ENCODE measurements at regions not wholly inside any gene's neighbourhood (a gene's known extent, or its start where the extent isn't known, plus 50 kb on each side); places are given as distances from the start of the nearest gene placed in this dataset.
A peak's percentile ranks its signal among the peaks of the same experiment; 100 is the strongest.

DNA sequence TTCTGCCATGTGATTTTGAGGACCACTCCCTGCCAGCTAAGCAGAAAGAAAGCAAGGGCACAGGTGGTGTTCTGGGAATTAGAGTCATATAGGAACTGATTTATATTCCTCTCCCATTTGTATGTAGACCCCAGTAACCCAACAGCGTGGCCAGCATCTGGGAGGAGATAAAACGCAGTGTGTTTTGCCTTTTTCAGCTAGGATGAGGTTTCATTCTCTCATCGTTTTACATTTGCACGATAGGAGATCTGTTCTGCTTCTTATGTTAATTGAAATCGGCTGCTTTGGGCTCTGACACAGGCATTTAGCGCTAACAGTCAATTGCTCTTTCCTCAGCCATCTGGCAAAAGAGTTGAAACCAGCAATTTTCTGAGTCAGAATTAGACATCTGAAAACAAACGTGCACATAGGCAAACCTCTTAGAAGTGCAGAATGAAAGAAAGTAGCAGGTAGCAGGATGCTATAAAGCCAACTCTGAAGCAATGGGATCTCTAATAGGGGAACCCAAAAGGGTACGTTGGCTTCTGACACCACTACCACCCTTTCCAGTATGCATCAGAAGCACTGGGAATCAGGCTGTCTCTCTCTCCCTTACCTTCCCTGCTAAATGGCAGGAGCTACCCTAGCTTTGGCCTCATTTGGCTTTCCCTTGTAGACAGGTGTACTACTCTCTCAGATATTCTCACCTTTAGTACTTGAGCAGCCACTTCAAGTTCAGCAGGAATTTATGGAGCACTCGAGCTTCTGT lies 219.1 kb downstream of the PHLDA1 start:
- Histone ChIP-seq H3K36me3 (no peaks in the 10 kb centered on the region), H3K27ac (no peak overlapping the region), H3K9me3 (peaks cover 0 to under 1% (median 0%) of the 10 kb centered on the region in 12 donors), H3K27me3 (no peaks in the 10 kb centered on the region), H3K4me1 (peaks cover 0 to 18% (median 12%) of the 10 kb centered on the region in 12 donors), H3K4me3 (no peak overlapping the region)
- intact Hi-C loops (cut with DNase I): loop anchor here in 2 of 10 donors (10.0 kb wide), 2 partner anchors 178 to 222 kb away; partner anchors contain the start of gene PHLDA1 (in 2 of the 2)
- TF ChIP-seq, protein P1, sequence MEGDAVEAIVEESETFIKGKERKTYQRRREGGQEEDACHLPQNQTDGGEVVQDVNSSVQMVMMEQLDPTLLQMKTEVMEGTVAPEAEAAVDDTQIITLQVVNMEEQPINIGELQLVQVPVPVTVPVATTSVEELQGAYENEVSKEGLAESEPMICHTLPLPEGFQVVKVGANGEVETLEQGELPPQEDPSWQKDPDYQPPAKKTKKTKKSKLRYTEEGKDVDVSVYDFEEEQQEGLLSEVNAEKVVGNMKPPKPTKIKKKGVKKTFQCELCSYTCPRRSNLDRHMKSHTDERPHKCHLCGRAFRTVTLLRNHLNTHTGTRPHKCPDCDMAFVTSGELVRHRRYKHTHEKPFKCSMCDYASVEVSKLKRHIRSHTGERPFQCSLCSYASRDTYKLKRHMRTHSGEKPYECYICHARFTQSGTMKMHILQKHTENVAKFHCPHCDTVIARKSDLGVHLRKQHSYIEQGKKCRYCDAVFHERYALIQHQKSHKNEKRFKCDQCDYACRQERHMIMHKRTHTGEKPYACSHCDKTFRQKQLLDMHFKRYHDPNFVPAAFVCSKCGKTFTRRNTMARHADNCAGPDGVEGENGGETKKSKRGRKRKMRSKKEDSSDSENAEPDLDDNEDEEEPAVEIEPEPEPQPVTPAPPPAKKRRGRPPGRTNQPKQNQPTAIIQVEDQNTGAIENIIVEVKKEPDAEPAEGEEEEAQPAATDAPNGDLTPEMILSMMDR (IDR thresholded peaks at IDR 0.05): no peak
- no peak for TF ChIP-seq POLR2A (IDR thresholded peaks at IDR 0.05)
- ATAC-seq: no peak
- no peak for DNase-seq
- 73 to 76% (median 74%) methylated on average over 9 of the region's 9 CpGs for WGBS, 4 donors

DNA sequence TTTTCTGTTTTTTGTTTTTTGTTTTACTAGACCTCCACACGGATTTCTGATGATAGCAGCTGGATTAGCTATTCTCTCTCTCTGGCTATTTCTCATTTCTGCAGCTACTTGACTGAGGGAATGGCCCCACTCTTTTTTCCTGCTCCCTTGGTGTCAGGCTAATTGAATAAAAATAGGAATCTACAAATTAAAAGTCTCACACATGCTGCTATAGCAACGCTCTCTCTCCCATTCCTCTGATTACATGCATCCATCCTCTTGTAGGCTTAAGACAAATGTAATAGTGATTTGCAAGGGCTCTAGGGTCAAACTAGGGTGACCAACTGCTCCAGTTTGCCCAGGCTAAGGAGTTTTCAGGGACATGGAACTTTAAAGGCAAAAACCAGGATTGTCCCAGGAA lies 221.8 kb downstream of the PHLDA1 start:
- Histone ChIP-seq H3K27ac (no peak overlapping the region), H3K27me3 (no peaks in the 10 kb centered on the region), H3K4me1 (peaks cover 0 to 15% (median 3%) of the 10 kb centered on the region in 12 donors), H3K4me3 (no peak overlapping the region), H3K36me3 (no peaks in the 10 kb centered on the region), H3K9me3 (peaks cover 0 to 8% (median 0%) of the 10 kb centered on the region in 12 donors)
- ATAC-seq: no peak
- WGBS, 4 donors: 76 to 86% (median 81%) methylated on average over 2 of the region's 2 CpGs
- no peak for DNase-seq
- TF ChIP-seq POLR2A (IDR thresholded peaks at IDR 0.05): no peak
- TF ChIP-seq, protein P1 (IDR thresholded peaks at IDR 0.05): no peak
- intact Hi-C loops (cut with DNase I): loop anchor here in 2 of 10 donors (10.0 kb wide), 2 partner anchors 175 to 225 kb away; partner anchors contain the start of gene PHLDA1 (in 2 of the 2)

GRCh38 chr12:75807494-75807893 lies 224.1 kb downstream of the PHLDA1 start:
- H3K4me1 ChIP-seq: peaks cover 0 to 12% (median 1%) of the 10 kb centered on the region in 12 donors
- ATAC-seq: no peak
- intact Hi-C loops (cut with DNase I): no loop called here

DNA sequence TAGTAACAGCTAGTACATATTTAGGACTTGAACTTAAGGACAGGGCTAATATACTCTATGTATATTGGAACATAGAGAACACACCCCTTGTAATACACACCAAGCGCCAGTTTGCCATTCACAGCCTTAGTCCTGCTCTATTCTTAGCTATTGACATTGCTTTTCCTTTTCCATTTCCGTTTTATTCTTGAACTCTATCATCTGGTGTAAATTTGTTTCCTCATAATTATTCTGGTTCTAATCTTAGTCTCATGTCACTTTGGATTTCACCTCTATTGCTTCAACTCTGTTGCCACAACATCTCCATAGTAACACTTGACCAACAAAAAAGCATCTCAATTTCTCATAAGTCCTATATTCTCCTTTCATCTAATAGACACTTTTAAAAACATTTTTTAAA lies 225.7 kb downstream of the PHLDA1 start:
- no peak overlapping the region for H3K4me3 ChIP-seq
- H3K9me3 ChIP-seq: peaks cover 0 to 8% (median 0%) of the 10 kb centered on the region in 12 donors
- 55 to 59% (median 56%) methylated on average over 2 of the region's 2 CpGs for WGBS, 4 donors
- no peak for TF ChIP-seq POLR2A (IDR thresholded peaks at IDR 0.05)
- TF ChIP-seq, protein P1 (IDR thresholded peaks at IDR 0.05): no peak
- H3K4me1 ChIP-seq: peaks cover 0 to 12% (median 1%) of the 10 kb centered on the region in 12 donors
- no peaks in the 10 kb centered on the region for H3K27me3 ChIP-seq
- peak overlapping the region in 1 of 12 donors; percentile 44 for H3K27ac ChIP-seq
- ATAC-seq (peak in 2 of 4 donors; percentile 48 to 65), DNase-seq (no peak)
- no peaks in the 10 kb centered on the region for H3K36me3 ChIP-seq
- intact Hi-C loops (cut with DNase I): no loop called here

More at GRCh38 chr12:75807494-75807893, 224.1 kb downstream of the PHLDA1 start:
- no peak overlapping the region for H3K27ac ChIP-seq
- WGBS, 4 donors: 47 to 96% (median 88%) methylated on average over 1 of the region's 1 CpG
- peaks cover 0 to 8% (median 0%) of the 10 kb centered on the region in 12 donors for H3K9me3 ChIP-seq
- TF ChIP-seq, protein P1 (IDR thresholded peaks at IDR 0.05): no peak
- DNase-seq: no peak
- no peak overlapping the region for H3K4me3 ChIP-seq
- H3K36me3 ChIP-seq: no peaks in the 10 kb centered on the region
- no peaks in the 10 kb centered on the region for H3K27me3 ChIP-seq

Measured in heart left ventricle (tissue), 16 donors.